Psoas muscle (tissue), 7 donors: ENCODE measurements at regions not wholly inside any gene's neighbourhood (a gene's known extent, or its start where the extent isn't known, plus 50 kb on each side); places are given as distances from the start of the nearest gene placed in this dataset.

Source experiments
- ATAC-seq, 4 donors: fragments of 200-7000 bp; cut with Tn5 transposase; one replicate each; pipeline ENCODE4 v1.9.1; 2020; ENCODE audit warnings: moderate library complexity in 3 of 4, mild to moderate bottlenecking in 2 of 4
- DNase-seq, 2 donors: peaks; one replicate each; pipeline ENCODE4 v3.0.0-alpha.2; 2020
- H3K27ac ChIP-seq: fragments of 200-600 bp; one replicate; pipeline ENCODE4 v1.8.0; 2022
- H3K27me3 ChIP-seq, 3 donors: fragments of 200-600 bp in 1 of 3; one replicate each; pipeline versions ENCODE4 v1.6.1 to v1.8.0; 2013 to 2022; ENCODE audit warnings: low read length in 2 of 3, mild to moderate bottlenecking in 2 of 3, moderate library complexity in 1 of 3; ENCODE audit not compliant: insufficient read depth in 3 of 3
- H3K36me3 ChIP-seq, 2 donors: fragments of 200-600 bp in 1 of 2; one replicate each; pipeline versions ENCODE4 v1.6.1 to v1.8.0; 2013 to 2022; ENCODE audit warnings: low read depth in 1 of 2, mild to moderate bottlenecking in 1 of 2, moderate library complexity in 1 of 2; ENCODE audit not compliant: insufficient read depth in 1 of 2
- H3K4me1 ChIP-seq: fragments of 200-600 bp; one replicate; pipeline ENCODE4 v1.8.0; 2022
- H3K4me3 ChIP-seq: fragments of 200-600 bp; one replicate; pipeline ENCODE4 v1.8.0; 2022; ENCODE audit warnings: mild to moderate bottlenecking
- H3K9me3 ChIP-seq: fragments of 200-600 bp; one replicate; pipeline ENCODE4 v1.8.0; 2022
- WGBS, 3 donors: extraction: QIAGEN DNeasy Blood & Tissue Kit; methylation state at CpG; one replicate each; pipeline versions ENCODE4 v1.1.6 to v1.1.7; 2013; 5-methylcytosine and 5-hydroxymethylcytosine counted together
- intact Hi-C, 2 donors: fragments of 100-400 bp; cut with DNase I; formaldehyde crosslinking; loops; one replicate each; pipeline versions ENCODE4 v1.11.0 to v1.14.2; 2022
- TF ChIP-seq, protein P1 (sequence below): fragments of 200-600 bp; IDR thresholded peaks from one replicate; pipeline ENCODE4 v1.8.0; 2022; ENCODE audit warnings: antibody characterized with exemption
- donor health status: healthy with polysubstance abuse.
- donor health status: DM: no; HTN: no; CAD: no; lungs with moderate emphysema.
- donor health status: Bipolar disorder and iron deficiency.
- donor health status: healthy.
- donor health status: DM: yes; HTN: yes; CAD: no.
- donor health status: DM: no; HTN: no; CAD: no.
- donor health status: DM: yes; HTN: yes; CAD: no.

DNA sequence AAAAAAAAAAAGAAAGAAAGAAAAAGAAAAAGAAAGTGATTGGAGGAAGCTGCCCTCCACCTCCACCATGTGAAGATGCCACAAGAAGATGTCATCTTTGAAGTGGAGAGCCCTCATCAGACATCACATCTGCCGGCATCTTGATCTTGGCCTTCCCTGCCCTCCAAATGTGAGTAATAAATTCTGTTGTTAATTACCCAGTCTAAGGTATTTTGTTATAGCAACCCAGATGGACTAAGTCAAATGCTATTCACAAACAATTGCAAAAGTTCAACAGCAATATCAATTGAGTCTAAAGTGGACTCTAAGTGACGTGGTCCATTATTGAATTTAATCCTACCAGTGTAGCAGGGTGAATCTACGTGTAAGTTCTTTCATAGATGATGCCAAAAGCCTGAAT is 55.9 kb upstream of the NUP160 start:
- no peaks in the 10 kb centered on the region for H3K4me1 ChIP-seq
- intact Hi-C loops, result no loop called here
- no peak overlapping the region for H3K27ac ChIP-seq
- H3K27me3 ChIP-seq, result no peaks in the 10 kb centered on the region
- WGBS, 3 donors, result 88 to 93% (median 90%) methylated on average over 3 of the region's 3 CpGs
- ATAC-seq (no peak), DNase-seq (no peak)
- H3K9me3 ChIP-seq, result no peaks in the 10 kb centered on the region
- no peak overlapping the region for H3K4me3 ChIP-seq
- TF ChIP-seq, protein P1, sequence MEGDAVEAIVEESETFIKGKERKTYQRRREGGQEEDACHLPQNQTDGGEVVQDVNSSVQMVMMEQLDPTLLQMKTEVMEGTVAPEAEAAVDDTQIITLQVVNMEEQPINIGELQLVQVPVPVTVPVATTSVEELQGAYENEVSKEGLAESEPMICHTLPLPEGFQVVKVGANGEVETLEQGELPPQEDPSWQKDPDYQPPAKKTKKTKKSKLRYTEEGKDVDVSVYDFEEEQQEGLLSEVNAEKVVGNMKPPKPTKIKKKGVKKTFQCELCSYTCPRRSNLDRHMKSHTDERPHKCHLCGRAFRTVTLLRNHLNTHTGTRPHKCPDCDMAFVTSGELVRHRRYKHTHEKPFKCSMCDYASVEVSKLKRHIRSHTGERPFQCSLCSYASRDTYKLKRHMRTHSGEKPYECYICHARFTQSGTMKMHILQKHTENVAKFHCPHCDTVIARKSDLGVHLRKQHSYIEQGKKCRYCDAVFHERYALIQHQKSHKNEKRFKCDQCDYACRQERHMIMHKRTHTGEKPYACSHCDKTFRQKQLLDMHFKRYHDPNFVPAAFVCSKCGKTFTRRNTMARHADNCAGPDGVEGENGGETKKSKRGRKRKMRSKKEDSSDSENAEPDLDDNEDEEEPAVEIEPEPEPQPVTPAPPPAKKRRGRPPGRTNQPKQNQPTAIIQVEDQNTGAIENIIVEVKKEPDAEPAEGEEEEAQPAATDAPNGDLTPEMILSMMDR, result no peak
- no peaks in the 10 kb centered on the region for H3K36me3 ChIP-seq

DNA sequence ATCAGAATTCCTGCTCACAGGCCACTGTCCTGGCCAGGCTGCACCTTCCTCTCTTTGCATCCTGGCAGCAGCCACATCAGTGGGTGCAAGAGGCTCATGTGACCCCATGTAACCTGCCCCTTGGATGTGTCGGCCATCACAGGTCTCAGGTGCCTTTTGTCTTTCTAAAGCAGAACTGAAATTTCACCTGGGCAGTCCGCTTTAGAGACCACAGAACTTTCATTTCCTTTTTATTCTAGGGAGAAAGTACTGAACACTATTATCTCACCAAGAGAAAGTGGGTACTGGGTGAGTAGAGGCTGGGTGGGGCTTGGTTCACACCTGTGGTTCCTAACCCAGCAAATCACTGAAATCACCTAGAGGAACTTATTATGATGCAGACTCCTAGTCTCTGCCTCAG is 51.7 kb upstream of the NUP160 start:
- 80 to 94% (median 82%) methylated on average over 2 of the region's 2 CpGs for WGBS, 3 donors
- intact Hi-C loops, result no loop called here
- no peak overlapping the region for H3K4me3 ChIP-seq
- H3K27ac ChIP-seq, result no peak overlapping the region
- H3K36me3 ChIP-seq, result no peaks in the 10 kb centered on the region
- ATAC-seq (no peak), DNase-seq (no peak)
- H3K27me3 ChIP-seq, result no peaks in the 10 kb centered on the region
- TF ChIP-seq, protein P1, result no peak
- no peaks in the 10 kb centered on the region for H3K4me1 ChIP-seq
- peaks cover 3% of the 10 kb centered on the region for H3K9me3 ChIP-seq
